ENCODE measurements at regions not wholly inside any gene's neighbourhood (a gene's known extent, or its start where the extent isn't known, plus 50 kb on each side); places are given as distances from the start of the nearest gene placed in this dataset.

DNA sequence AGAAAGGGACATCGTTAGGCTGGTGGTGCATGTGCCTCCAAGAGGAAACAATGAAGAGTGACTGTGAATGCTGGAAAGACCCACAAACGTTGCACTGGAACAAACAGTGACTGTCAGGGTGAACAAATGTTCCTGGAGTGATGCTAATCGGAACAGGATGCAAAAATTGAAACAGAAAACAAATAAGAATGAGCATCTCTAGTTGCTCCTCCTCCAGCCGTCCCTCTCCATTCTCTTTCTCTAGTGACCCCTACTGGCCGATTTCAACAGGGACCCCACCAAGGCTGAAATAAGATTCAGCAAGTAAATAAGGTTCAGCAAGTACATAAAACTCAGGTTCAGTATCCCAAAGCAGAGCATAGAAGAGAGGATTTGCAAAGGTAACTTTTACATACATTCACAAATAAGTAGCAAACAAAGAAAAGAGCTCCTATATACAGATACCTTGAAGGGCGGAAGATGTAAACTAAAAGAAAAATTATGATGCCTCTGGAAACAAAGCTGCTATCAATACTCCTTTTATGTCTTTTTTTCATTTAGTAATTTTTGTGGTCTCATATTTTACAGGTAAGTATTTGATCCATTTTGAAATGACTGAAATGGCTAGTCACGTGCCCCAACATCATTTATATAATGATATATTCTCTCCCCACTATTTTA lies 836.1 kb upstream of the ADAMTS5 start:
- POLR2A ChIA-PET: no interaction called here
- BruUV-seq (replicated peaks): no TSS peak
- 3% methylated on average over 7 of the region's 7 CpGs for WGBS (ENCODE audit: insufficient coverage, low coverage, missing lambda C conversion rate)
- H3K27ac ChIP-seq (ENCODE audit: extremely low read depth, low read depth, low read length): no peak overlapping the region
- no peaks in the 10 kb centered on the region for H3K36me3 ChIP-seq (ENCODE audit: control insufficient read depth, insufficient read depth, low read length)
- H3K27me3 ChIP-seq (ENCODE audit: control insufficient read depth in 2 of 2, insufficient read depth in 2 of 2, low read length in 2 of 2): no peaks in the 10 kb centered on the region
- CTCF ChIA-PET (ENCODE audit: low intra/inter-chr PET ratio): no interaction called here
- H3K79me2 ChIP-seq (ENCODE audit: control insufficient read depth, insufficient read depth, low read length): no peaks in the 10 kb centered on the region
- in situ Hi-C loops (cut with MboI): no loop called here
- no peak overlapping the region for H3K4me3 ChIP-seq
- no peaks in the 10 kb centered on the region for H3K4me1 ChIP-seq (replicated peaks in 1 of 2; ENCODE audit: control insufficient read depth in 2 of 2, insufficient read depth in 2 of 2, low read length in 2 of 2)
- ATAC-seq (peak; percentile 31; the same call in 1 of the 3 replicates), FAIRE-seq (no peak), DNase-seq (ENCODE audit: extremely low read depth in 1 of 4, low spot score in 3 of 4) (peak; percentile 31 to 40 (median 34))
- H4K20me1 ChIP-seq (replicated peaks; ENCODE audit: control insufficient read depth, insufficient read depth, low read length): no peaks in the 10 kb centered on the region
- no peaks in the 10 kb centered on the region for H3K9me1 ChIP-seq (ENCODE audit: control insufficient read depth, insufficient read depth, low read length)
- intact Hi-C loops (cut with micrococcal nuclease): loop anchor here (5.0 kb wide), 1 partner anchor 956 kb away; the partner anchor contains the start of gene ADAMTS1
- no peak overlapping the region for H2AFZ ChIP-seq (ENCODE audit: low read depth, low read length)
- H3K4me2 ChIP-seq (ENCODE audit: insufficient read depth, low read length): no peak overlapping the region
- TF ChIP-seq SAP30 (IDR thresholded peaks at IDR 0.05; ENCODE audit: borderline replicate concordance, insufficient read depth, low read depth, low read length, poor library complexity, severe bottlenecking) (no peak), RAD21 (CRISPR knock-in tag; conservative IDR thresholded peaks at IDR 0.05 in 1 of 2, IDR thresholded peaks at IDR 0.05 in 1 of 2) (0 out of 4 replicates have a peak, but pooled peaks of 1 of the 2 experiments have one; percentile 13), FOXP1 (CRISPR knock-in tag; IDR thresholded peaks at IDR 0.05) (no peak), ELF4 (CRISPR knock-in tag; IDR thresholded peaks at IDR 0.05) (no peak), TCF7 (IDR thresholded peaks at IDR 0.05; ENCODE audit: borderline replicate concordance) (no peak), CREM (IDR thresholded peaks at IDR 0.05; ENCODE audit: low read depth) (no peak), RFX7 (CRISPR knock-in tag; IDR thresholded peaks at IDR 0.05) (no peak)
- TF ChIP-seq, protein P1, sequence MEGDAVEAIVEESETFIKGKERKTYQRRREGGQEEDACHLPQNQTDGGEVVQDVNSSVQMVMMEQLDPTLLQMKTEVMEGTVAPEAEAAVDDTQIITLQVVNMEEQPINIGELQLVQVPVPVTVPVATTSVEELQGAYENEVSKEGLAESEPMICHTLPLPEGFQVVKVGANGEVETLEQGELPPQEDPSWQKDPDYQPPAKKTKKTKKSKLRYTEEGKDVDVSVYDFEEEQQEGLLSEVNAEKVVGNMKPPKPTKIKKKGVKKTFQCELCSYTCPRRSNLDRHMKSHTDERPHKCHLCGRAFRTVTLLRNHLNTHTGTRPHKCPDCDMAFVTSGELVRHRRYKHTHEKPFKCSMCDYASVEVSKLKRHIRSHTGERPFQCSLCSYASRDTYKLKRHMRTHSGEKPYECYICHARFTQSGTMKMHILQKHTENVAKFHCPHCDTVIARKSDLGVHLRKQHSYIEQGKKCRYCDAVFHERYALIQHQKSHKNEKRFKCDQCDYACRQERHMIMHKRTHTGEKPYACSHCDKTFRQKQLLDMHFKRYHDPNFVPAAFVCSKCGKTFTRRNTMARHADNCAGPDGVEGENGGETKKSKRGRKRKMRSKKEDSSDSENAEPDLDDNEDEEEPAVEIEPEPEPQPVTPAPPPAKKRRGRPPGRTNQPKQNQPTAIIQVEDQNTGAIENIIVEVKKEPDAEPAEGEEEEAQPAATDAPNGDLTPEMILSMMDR (IDR thresholded peaks at IDR 0.05 in 2 of 3, conservative IDR thresholded peaks at IDR 0.05 in 1 of 3; ENCODE audit: insufficient read depth in 2 of 3, low read depth in 1 of 3, low read length in 3 of 3): peak; percentile 5 to 56 (median 33); a peak in 3 of 6 replicates
- no peak overlapping the region for H3K9ac ChIP-seq (ENCODE audit: insufficient read depth in 1 of 2, low read depth in 2 of 2, low read length in 2 of 2)
- H3K9me3 ChIP-seq (replicated peaks; ENCODE audit: control insufficient read depth, insufficient read depth, low read depth, low read length): peaks cover 4% of the 10 kb centered on the region; the same call in 1 of the 2 replicates
